Stomach (tissue), 8 donors: ENCODE measurements at regions not wholly inside any gene's neighbourhood (a gene's known extent, or its start where the extent isn't known, plus 50 kb on each side); places are given as distances from the start of the nearest gene placed in this dataset.

ENCODE experiments used
- DNase-seq, 2 donors: peaks; one replicate each; pipeline versions ENCODE4 v3.0.0 to v3.0.0-alpha.2; 2013 to 2019
- H3K27ac ChIP-seq, 5 donors: fragments of 200-600 bp in 4 of 5; sonication (generic) in 4 of 5; one replicate each; pipeline ENCODE4 v1.5.1; 2013 to 2019; ENCODE audit warnings: mild to moderate bottlenecking in 1 of 5, moderate library complexity in 1 of 5
- H3K27me3 ChIP-seq, 3 donors: fragments of 200-600 bp; sonication (generic); one replicate each; pipeline ENCODE4 v1.5.1; 2017 to 2019; ENCODE audit warnings: mixed run types in 1 of 3
- H3K36me3 ChIP-seq, 4 donors: fragments of 200-600 bp; sonication (generic); 1 replicate in 3 of 4; 2 replicates in 1 of 4; pipeline ENCODE4 v1.5.1; 2016 to 2019
- H3K4me1 ChIP-seq, 4 donors: fragments of 200-600 bp; sonication (generic); one replicate each; pipeline ENCODE4 v1.5.1; 2016 to 2019
- H3K4me3 ChIP-seq, 4 donors: fragments of 200-600 bp; sonication (generic) in 3 of 4; one replicate each; pipeline ENCODE4 v1.5.1; 2016 to 2019; ENCODE audit warnings: mild to moderate bottlenecking in 1 of 4
- H3K9me3 ChIP-seq, 4 donors: fragments of 200-600 bp; sonication (generic); one replicate each; pipeline ENCODE4 v1.5.1; 2016 to 2019
- EP300 ChIP-seq: sonication (generic); formaldehyde crosslinking; IDR thresholded peaks from one replicate; pipeline ENCODE4 v1.6.1; 2017; ENCODE audit warnings: antibody characterized with exemption
- POLR2A ChIP-seq, 4 donors: fragments of 450-650 bp; IDR thresholded peaks; one replicate each; pipeline ENCODE4 v1.6.1; 2016; ENCODE audit warnings: antibody characterized with exemption in 4 of 4, control low read depth in 2 of 4, mild to moderate bottlenecking in 1 of 4, moderate library complexity in 1 of 4
- POLR2AphosphoS5 ChIP-seq, 3 donors: sonication (generic); formaldehyde crosslinking; IDR thresholded peaks; one replicate each; pipeline ENCODE4 v1.6.1; 2016; ENCODE audit warnings: antibody characterized with exemption in 3 of 3
- WGBS, 5 donors: extraction: QIAGEN DNeasy Blood & Tissue Kit in 3 of 5; methylation state at CpG; one replicate each; pipeline versions ENCODE4 v1.1.5 to v1.1.7; 2013 to 2018; 5-methylcytosine and 5-hydroxymethylcytosine counted together
- intact Hi-C: fragments of 100-400 bp; cut with DNase I; formaldehyde crosslinking; loops from one replicate; pipeline ENCODE4 v1.15.1; 2023; ENCODE audit warnings: low total_unique reads
- small RNA-seq, 4 donors: library from RNA; depleted of rRNA; stranded (forward); fragments of <200 nt; gene quantifications; one replicate each; pipeline ENCODE3, GENCODE V24; 2016
- TF ChIP-seq, protein P1 (sequence below), 7 experiments: fragments of 450-650 bp in 4 of 7; fragments of 200-600 bp in 3 of 7; sonication (generic) in 3 of 7; IDR thresholded peaks; one replicate each; pipeline ENCODE4 v1.5.1; 2016 to 2019; ENCODE audit warnings: antibody characterized with exemption in 7 of 7, control low read depth in 2 of 7, mild to moderate bottlenecking in 1 of 7
- donor health status: healthy with polysubstance abuse.
- donor health status: Bipolar disorder and iron deficiency.
- donor health status: healthy.

DNA sequence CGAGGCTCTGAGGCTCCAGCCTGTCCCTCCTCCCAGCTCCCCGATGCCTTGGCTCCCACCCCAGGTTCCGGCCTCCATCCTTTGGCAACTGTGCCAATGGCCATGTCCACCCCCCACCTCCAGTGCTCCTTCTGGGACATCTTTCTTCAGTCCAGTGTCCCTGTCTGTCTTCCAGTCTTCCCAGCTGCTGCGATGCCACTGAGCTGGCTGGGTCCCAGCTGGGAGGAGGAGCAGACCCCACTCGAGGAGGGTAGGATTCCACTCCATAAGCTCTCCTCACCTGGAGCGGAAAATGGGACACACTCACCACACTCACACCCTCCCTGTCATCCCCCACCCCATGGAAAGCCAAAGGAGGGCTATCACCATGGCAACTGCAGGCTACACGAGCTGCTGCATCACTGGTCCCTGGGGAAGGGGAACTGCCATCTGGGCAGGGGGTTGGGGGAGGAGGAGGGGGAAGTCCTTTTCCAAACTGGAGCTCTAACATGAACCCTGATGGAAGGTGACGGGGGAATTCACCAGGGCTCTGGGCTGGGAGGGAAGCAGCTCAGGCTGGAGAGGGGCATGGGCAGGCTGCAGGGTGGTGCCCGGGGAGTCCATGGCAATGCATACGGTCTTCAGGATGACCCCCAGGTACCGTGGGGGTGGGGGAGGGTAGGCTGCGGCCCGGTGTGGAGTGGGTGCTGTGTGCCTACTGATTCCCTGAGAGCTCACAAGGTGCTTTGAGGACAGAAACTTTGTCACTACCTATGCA lies 94.3 kb downstream of the LRRC74A start:
- Histone ChIP-seq H3K27me3 (no peaks in the 10 kb centered on the region), H3K9me3 (no peaks in the 10 kb centered on the region), H3K36me3 (no peaks in the 10 kb centered on the region), H3K27ac (peak overlapping the region; percentile 93 to 95 (median 94)), H3K4me1 (peaks cover 40 to 73% (median 51%) of the 10 kb centered on the region in 4 donors), H3K4me3 (no peak overlapping the region)
- intact Hi-C loops = no loop called here
- no peak for TF ChIP-seq POLR2A (IDR thresholded peaks at IDR 0.05)
- TF ChIP-seq, protein P1, sequence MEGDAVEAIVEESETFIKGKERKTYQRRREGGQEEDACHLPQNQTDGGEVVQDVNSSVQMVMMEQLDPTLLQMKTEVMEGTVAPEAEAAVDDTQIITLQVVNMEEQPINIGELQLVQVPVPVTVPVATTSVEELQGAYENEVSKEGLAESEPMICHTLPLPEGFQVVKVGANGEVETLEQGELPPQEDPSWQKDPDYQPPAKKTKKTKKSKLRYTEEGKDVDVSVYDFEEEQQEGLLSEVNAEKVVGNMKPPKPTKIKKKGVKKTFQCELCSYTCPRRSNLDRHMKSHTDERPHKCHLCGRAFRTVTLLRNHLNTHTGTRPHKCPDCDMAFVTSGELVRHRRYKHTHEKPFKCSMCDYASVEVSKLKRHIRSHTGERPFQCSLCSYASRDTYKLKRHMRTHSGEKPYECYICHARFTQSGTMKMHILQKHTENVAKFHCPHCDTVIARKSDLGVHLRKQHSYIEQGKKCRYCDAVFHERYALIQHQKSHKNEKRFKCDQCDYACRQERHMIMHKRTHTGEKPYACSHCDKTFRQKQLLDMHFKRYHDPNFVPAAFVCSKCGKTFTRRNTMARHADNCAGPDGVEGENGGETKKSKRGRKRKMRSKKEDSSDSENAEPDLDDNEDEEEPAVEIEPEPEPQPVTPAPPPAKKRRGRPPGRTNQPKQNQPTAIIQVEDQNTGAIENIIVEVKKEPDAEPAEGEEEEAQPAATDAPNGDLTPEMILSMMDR (IDR thresholded peaks at IDR 0.05) = no peak
- no peak for TF ChIP-seq EP300
- no peak for TF ChIP-seq POLR2AphosphoS5 (IDR thresholded peaks at IDR 0.05)
- WGBS, 5 donors = 48 to 60% (median 49%) methylated on average over 9 to 13 of the region's 13 CpGs
- DNase-seq = peak in 1 of 2 donors; percentile 82

DNA sequence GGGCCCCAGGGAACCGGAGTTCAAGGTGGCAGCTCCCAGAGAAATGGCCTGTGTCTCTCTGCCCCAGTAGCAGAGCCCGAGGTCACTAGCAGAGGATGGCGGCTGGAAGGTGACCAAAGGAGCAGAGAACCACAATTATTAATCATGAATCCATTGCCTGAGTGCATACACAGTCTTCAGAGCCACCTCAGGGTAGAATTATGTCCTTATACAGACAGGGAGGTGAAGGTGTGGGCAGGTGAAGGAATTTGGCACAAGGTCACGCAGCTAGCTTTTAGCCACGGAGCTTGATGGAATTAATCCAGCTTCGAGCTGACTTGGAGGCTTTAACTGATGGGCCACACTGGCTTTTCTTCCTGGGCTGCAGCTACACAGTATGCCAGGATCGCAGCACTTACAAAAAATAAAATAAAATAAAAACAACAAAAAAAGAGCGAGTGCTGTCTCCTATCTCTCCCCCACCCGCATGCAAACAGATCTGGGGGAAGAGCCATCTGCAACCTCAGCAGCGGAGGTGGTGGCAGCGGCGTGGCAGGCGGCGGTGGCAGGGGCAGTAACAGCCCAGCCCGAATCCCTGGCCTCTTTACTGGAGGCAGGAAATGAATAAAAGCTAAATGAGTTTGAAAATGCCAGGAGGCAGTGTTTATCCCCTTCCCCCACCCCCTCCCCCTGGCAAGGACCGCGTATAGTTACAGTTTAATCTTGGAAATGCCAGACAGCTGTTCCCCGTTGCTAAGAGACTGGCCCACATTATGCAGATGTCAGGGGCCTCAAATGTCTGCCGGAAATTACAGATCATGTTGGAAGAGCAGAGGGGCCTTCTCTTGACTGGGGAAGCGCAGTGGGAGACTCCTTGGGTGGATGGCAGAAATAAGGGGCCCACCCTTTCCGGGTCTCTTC lies 93.5 kb downstream of the LRRC74A start:
- H3K27me3 ChIP-seq = no peaks in the 10 kb centered on the region
- TF ChIP-seq, protein P1 (IDR thresholded peaks at IDR 0.05) = peak in 1 of 7 experiments; percentile 1
- TF ChIP-seq POLR2AphosphoS5 (IDR thresholded peaks at IDR 0.05) (no peak), POLR2A (IDR thresholded peaks at IDR 0.05) (no peak)
- H3K27ac ChIP-seq = peak overlapping the region; percentile 93 to 95 (median 94)
- WGBS, 5 donors = 6 to 13% (median 11%) methylated on average over 19 to 21 of the region's 21 CpGs
- intact Hi-C loops = no loop called here
- no peak overlapping the region for H3K4me3 ChIP-seq
- H3K9me3 ChIP-seq = no peaks in the 10 kb centered on the region
- H3K36me3 ChIP-seq = no peaks in the 10 kb centered on the region
- H3K4me1 ChIP-seq = peaks cover 45 to 78% (median 52%) of the 10 kb centered on the region in 4 donors
- DNase-seq = peak; percentile 67 to 95

Small RNAs in the stretch of these regions (small RNA-seq; reads per million reads assigned to genes)
- 0 reads per million in 4 donors for gene RN7SL356P
